IMR-90 (cell line): ENCODE measurements at regions not wholly inside any gene's neighbourhood (a gene's known extent, or its start where the extent isn't known, plus 50 kb on each side); places are given as distances from the start of the nearest gene placed in this dataset.

Experiments used
- BHLHE40 ChIP-seq: fragments of 150-350 bp; IDR thresholded peaks from 2 replicates; pipeline ENCODE4 v1.6.1; 2016; ENCODE audit warnings: mild to moderate bottlenecking, low read depth, low read length
- CHD1 ChIP-seq: IDR thresholded peaks from 2 replicates; pipeline ENCODE4 v1.6.1; 2012; ENCODE audit warnings: low read depth, low read length, improper control_type of control experiment
- MAFK ChIP-seq: IDR thresholded peaks from 2 replicates; pipeline ENCODE4 v1.6.1; 2012; ENCODE audit warnings: low read depth, low read length, improper control_type of control experiment
- MAZ ChIP-seq: IDR thresholded peaks from 2 replicates; pipeline ENCODE4 v1.6.1; 2012; ENCODE audit warnings: low read depth, mild to moderate bottlenecking, low read length, improper control_type of control experiment, moderate library complexity, borderline replicate concordance
- MXI1 ChIP-seq: IDR thresholded peaks from 2 replicates; pipeline ENCODE4 v1.6.1; 2012; ENCODE audit warnings: low read depth, mild to moderate bottlenecking, low read length, moderate library complexity, borderline replicate concordance
- NFE2L2 ChIP-seq: fragments of 150-350 bp; IDR thresholded peaks from 2 replicates; pipeline ENCODE4 v1.6.1; 2016; ENCODE audit warnings: low read depth, mild to moderate bottlenecking, low read length
- POLR2A ChIP-seq: IDR thresholded peaks from 2 replicates; pipeline ENCODE4 v1.6.1; 2012; ENCODE audit warnings: mild to moderate bottlenecking, low read depth, low read length
- RAD21 ChIP-seq: IDR thresholded peaks from 2 replicates; pipeline ENCODE4 v1.6.1; 2012; ENCODE audit warnings: low read length, improper control_type of control experiment
- TF ChIP-seq, protein P1 (sequence below): conservative IDR thresholded peaks from 2 replicates; pipeline ENCODE4 v1.5.1; 2012; ENCODE audit warnings: mild to moderate bottlenecking, low read depth, low read length, improper control_type of control experiment
- TF ChIP-seq, protein P2 (sequence below): fragments of 150-350 bp; IDR thresholded peaks from 2 replicates; pipeline ENCODE4 v1.6.1; 2016; ENCODE audit warnings: low read depth, mild to moderate bottlenecking, low read length, moderate library complexity, borderline replicate concordance

DNA sequence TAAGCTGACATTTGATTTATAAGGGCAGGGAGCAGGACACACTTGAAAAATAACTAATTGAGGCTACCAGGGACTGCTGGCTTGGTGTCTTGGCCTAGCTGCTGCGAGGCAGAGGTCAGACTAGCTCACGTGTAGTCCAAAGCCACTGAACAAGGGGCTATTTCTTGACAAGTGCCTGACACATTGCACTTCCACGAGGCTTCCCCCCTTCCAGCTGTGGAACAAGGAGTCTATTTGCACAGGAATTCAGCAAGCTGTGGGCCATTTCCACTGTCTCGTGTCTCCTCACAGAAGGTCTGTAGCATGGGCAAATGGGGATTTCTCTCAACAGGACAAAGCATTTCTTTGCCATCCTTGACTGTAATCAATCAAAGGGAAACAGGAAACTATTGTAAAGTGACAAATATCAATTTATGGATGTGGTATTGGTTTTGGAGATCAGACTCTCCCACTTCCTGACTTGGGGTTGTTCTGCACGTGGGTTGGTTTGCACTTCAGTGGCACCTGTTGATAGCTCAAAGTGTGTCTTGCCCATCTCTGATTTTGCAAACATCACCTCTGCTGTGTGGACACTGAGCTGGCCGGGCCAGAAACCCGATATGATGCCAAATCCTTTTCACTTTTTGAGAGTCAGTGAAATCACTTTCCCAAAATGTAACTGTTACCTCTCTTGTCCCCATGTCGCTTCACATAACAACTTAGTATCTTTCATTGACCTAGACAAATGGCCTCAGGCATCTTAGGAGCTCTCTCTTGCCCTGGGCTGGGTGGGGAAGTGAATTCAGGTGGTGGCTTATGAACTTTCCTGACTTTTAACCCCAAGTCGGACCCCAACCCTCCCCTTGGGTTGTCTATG lies 107.4 kb upstream of the MAMLD1 start:
- TF ChIP-seq POLR2A = no peak
- TF ChIP-seq, protein P1, sequence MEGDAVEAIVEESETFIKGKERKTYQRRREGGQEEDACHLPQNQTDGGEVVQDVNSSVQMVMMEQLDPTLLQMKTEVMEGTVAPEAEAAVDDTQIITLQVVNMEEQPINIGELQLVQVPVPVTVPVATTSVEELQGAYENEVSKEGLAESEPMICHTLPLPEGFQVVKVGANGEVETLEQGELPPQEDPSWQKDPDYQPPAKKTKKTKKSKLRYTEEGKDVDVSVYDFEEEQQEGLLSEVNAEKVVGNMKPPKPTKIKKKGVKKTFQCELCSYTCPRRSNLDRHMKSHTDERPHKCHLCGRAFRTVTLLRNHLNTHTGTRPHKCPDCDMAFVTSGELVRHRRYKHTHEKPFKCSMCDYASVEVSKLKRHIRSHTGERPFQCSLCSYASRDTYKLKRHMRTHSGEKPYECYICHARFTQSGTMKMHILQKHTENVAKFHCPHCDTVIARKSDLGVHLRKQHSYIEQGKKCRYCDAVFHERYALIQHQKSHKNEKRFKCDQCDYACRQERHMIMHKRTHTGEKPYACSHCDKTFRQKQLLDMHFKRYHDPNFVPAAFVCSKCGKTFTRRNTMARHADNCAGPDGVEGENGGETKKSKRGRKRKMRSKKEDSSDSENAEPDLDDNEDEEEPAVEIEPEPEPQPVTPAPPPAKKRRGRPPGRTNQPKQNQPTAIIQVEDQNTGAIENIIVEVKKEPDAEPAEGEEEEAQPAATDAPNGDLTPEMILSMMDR = no peak
- TF ChIP-seq BHLHE40 = no peak
- TF ChIP-seq MXI1 = no peak
- TF ChIP-seq NFE2L2 = no peak
- TF ChIP-seq, protein P2, sequence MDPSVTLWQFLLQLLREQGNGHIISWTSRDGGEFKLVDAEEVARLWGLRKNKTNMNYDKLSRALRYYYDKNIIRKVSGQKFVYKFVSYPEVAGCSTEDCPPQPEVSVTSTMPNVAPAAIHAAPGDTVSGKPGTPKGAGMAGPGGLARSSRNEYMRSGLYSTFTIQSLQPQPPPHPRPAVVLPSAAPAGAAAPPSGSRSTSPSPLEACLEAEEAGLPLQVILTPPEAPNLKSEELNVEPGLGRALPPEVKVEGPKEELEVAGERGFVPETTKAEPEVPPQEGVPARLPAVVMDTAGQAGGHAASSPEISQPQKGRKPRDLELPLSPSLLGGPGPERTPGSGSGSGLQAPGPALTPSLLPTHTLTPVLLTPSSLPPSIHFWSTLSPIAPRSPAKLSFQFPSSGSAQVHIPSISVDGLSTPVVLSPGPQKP = no peak
- no peak for TF ChIP-seq RAD21
- no peak for TF ChIP-seq CHD1
- no peak for TF ChIP-seq MAZ
- TF ChIP-seq MAFK = no peak
